ENCODE measurements at regions not wholly inside any gene's neighbourhood (a gene's known extent, or its start where the extent isn't known, plus 50 kb on each side); places are given as distances from the start of the nearest gene placed in this dataset.
"Not testable (repeated sequence)": the region's sequence is repeated elsewhere in the genome, so short reads cannot be mapped to it uniquely, and the experiment has no call there.

DNA sequence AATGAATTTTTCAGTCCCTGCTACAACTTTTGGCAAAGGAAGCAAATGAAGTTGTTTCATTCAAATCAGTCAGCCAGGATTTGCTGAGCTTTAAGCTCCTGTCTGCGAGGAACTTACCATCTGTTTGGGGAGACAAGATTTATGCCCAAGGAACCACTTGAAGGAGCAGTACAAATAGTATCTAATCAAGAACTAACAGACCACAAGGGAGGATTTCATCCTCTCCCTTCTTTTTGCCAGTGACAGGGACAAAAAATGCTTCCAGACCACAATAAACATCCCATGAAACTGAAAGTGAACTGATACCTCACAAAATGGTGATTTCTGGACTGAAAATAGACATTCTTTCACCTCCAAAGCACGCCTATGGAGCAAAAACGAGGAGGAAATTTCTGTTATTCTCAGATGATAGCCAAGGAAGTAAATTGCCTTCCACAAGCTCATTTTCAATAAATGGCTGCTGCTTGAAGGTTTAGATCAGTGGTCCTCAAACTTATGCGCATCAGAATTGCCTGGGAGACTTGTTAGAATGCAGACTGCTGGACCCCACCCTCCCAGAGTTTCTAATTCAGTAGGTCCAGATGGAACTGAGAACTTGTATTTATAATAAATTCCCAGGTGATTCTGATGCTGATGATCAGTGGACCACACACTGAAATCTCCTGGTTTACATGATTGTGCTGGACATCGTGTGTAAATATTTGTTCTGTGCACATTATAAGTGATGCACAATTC is 202.4 kb upstream of the GADL1 start:
- H2AFZ ChIP-seq (ENCODE audit: low read length), result no peak overlapping the region
- H3K4me2 ChIP-seq (ENCODE audit: low read depth, low read length, poor library complexity, severe bottlenecking), result no peak overlapping the region
- DNase-seq, result no peak
- no peak overlapping the region for H3K4me3 ChIP-seq (ENCODE audit: low read length)
- no peak overlapping the region for H3K9ac ChIP-seq (ENCODE audit: low read length)
- H3K27ac ChIP-seq (ENCODE audit: low read length), result no peak overlapping the region
- H4K20me1 ChIP-seq (ENCODE audit: insufficient read depth, low read depth, low read length), result no peaks in the 10 kb centered on the region
- no peaks in the 10 kb centered on the region for H3K79me2 ChIP-seq (ENCODE audit: low read length)
- no peaks in the 10 kb centered on the region for H3K9me2 ChIP-seq (replicated peaks; ENCODE audit: insufficient read depth, low read length)
- no peaks in the 10 kb centered on the region for H3K36me3 ChIP-seq (ENCODE audit: insufficient read depth, low read length)
- H3K4me1 ChIP-seq (ENCODE audit: low read length), result no peaks in the 10 kb centered on the region
- no peaks in the 10 kb centered on the region for H3K9me3 ChIP-seq (ENCODE audit: low read length)
- H3K27me3 ChIP-seq (ENCODE audit: low read length), result no peaks in the 10 kb centered on the region

DNA sequence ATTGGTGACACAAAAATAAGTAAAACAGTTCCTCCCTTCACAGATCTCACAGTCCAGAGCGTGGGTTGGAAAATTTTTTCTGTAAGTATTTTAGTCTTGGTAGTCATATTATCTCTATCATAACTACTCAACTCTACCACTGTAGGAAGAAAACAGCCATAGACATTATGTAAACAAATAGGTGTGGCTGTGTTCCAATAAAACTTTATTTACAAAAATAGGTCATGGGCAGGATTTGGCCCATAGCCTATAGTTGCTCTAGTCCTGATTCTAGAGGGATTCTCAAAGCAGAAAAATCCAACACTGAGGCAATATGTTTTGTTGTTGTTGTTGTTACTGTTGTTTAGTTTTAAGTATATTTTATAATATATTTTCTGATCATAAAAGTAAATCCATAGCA is 206.1 kb upstream of the GADL1 start:
- H3K36me3 ChIP-seq (ENCODE audit: insufficient read depth, low read length), result no peaks in the 10 kb centered on the region
- H3K4me2 ChIP-seq (ENCODE audit: low read depth, low read length, poor library complexity, severe bottlenecking), result no peak overlapping the region
- no peak overlapping the region for H3K27ac ChIP-seq (ENCODE audit: low read length)
- no peaks in the 10 kb centered on the region for H4K20me1 ChIP-seq (ENCODE audit: insufficient read depth, low read depth, low read length)
- no peaks in the 10 kb centered on the region for H3K9me2 ChIP-seq (replicated peaks; ENCODE audit: insufficient read depth, low read length)
- no peaks in the 10 kb centered on the region for H3K79me2 ChIP-seq (ENCODE audit: low read length)
- H3K9ac ChIP-seq (ENCODE audit: low read length), result no peak overlapping the region
- H3K4me3 ChIP-seq (ENCODE audit: low read length), result no peak overlapping the region
- no peaks in the 10 kb centered on the region for H3K4me1 ChIP-seq (ENCODE audit: low read length)
- no peaks in the 10 kb centered on the region for H3K27me3 ChIP-seq (ENCODE audit: low read length)
- no peaks in the 10 kb centered on the region for H3K9me3 ChIP-seq (ENCODE audit: low read length)
- no peak overlapping the region for H2AFZ ChIP-seq (ENCODE audit: low read length)
- no peak for DNase-seq

GRCh38 chr3:31101285-31101684 is 206.8 kb upstream of the GADL1 start:
- H3K27ac ChIP-seq (ENCODE audit: low read length); H2AFZ ChIP-seq (ENCODE audit: low read length); H3K4me1 ChIP-seq (ENCODE audit: low read length); H3K4me2 ChIP-seq (ENCODE audit: low read depth, low read length, poor library complexity, severe bottlenecking); H3K9me2 ChIP-seq (replicated peaks; ENCODE audit: insufficient read depth, low read length); H3K79me2 ChIP-seq (ENCODE audit: low read length); H3K36me3 ChIP-seq (ENCODE audit: insufficient read depth, low read length); H3K9ac ChIP-seq (ENCODE audit: low read length); H4K20me1 ChIP-seq (ENCODE audit: insufficient read depth, low read depth, low read length); H3K9me3 ChIP-seq (ENCODE audit: low read length); H3K27me3 ChIP-seq (ENCODE audit: low read length); H3K4me3 ChIP-seq (ENCODE audit: low read length); DNase-seq: not testable (repeated sequence)

GRCh38 chr3:31102196-31102879 is 207.9 kb upstream of the GADL1 start:
- no peaks in the 10 kb centered on the region for H4K20me1 ChIP-seq (ENCODE audit: insufficient read depth, low read depth, low read length)
- DNase-seq, result no peak
- H3K4me2 ChIP-seq (ENCODE audit: low read depth, low read length, poor library complexity, severe bottlenecking), result no peak overlapping the region

DNA sequence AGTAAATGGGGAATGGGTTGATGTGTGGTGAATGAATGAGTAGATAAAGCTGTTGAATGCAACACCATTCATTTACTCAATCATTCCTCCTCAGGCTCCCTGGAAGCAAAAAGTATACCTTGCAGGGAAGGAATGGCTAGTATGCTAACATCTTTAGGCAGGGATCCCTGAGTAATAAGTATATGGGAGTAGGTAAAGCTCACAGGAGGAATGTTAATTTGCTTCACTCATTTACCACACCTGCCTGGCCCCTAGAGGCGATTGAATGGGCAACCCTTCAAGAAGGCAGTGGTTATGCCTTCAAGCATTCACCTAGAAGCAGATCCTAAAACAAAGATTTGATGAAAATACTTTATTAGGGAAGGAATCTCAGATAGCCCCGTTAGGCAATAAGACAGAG is 208.7 kb upstream of the GADL1 start:
- Histone ChIP-seq H3K27me3 (ENCODE audit: low read length) (no peaks in the 10 kb centered on the region), H3K9me2 (replicated peaks; ENCODE audit: insufficient read depth, low read length) (no peaks in the 10 kb centered on the region), H3K27ac (ENCODE audit: low read length) (no peak overlapping the region), H3K4me1 (ENCODE audit: low read length) (no peaks in the 10 kb centered on the region), H4K20me1 (ENCODE audit: insufficient read depth, low read depth, low read length) (no peaks in the 10 kb centered on the region), H3K9ac (ENCODE audit: low read length) (no peak overlapping the region), H3K79me2 (ENCODE audit: low read length) (no peaks in the 10 kb centered on the region), H3K4me3 (ENCODE audit: low read length) (no peak overlapping the region), H3K9me3 (ENCODE audit: low read length) (no peaks in the 10 kb centered on the region), H3K36me3 (ENCODE audit: insufficient read depth, low read length) (no peaks in the 10 kb centered on the region), H3K4me2 (ENCODE audit: low read depth, low read length, poor library complexity, severe bottlenecking) (no peak overlapping the region), H2AFZ (ENCODE audit: low read length) (no peak overlapping the region)
- no peak for DNase-seq

More at GRCh38 chr3:31102196-31102879, 207.9 kb upstream of the GADL1 start:
- no peak overlapping the region for H3K27ac ChIP-seq (ENCODE audit: low read length)
- H3K9ac ChIP-seq (ENCODE audit: low read length), result no peak overlapping the region
- no peaks in the 10 kb centered on the region for H3K4me1 ChIP-seq (ENCODE audit: low read length)
- H3K27me3 ChIP-seq (ENCODE audit: low read length), result no peaks in the 10 kb centered on the region
- no peaks in the 10 kb centered on the region for H3K36me3 ChIP-seq (ENCODE audit: insufficient read depth, low read length)
- no peaks in the 10 kb centered on the region for H3K79me2 ChIP-seq (ENCODE audit: low read length)
- H3K9me2 ChIP-seq (replicated peaks; ENCODE audit: insufficient read depth, low read length), result no peaks in the 10 kb centered on the region
- H3K4me3 ChIP-seq (ENCODE audit: low read length), result no peak overlapping the region
- H3K9me3 ChIP-seq (ENCODE audit: low read length), result no peaks in the 10 kb centered on the region
- no peak overlapping the region for H2AFZ ChIP-seq (ENCODE audit: low read length)

- Histone ChIP-seq H3K9me3 (ENCODE audit: low read length) (no peaks in the 10 kb centered on the region), H3K27ac (ENCODE audit: low read length) (no peak overlapping the region), H3K9ac (ENCODE audit: low read length) (no peak overlapping the region), H3K4me2 (ENCODE audit: low read depth, low read length, poor library complexity, severe bottlenecking) (no peak overlapping the region), H3K9me2 (replicated peaks; ENCODE audit: insufficient read depth, low read length) (no peaks in the 10 kb centered on the region), H4K20me1 (ENCODE audit: insufficient read depth, low read depth, low read length) (no peaks in the 10 kb centered on the region), H3K79me2 (ENCODE audit: low read length) (no peaks in the 10 kb centered on the region), H3K4me3 (ENCODE audit: low read length) (no peak overlapping the region), H3K27me3 (ENCODE audit: low read length) (no peaks in the 10 kb centered on the region), H3K36me3 (ENCODE audit: insufficient read depth, low read length) (no peaks in the 10 kb centered on the region), H3K4me1 (ENCODE audit: low read length) (no peaks in the 10 kb centered on the region), H2AFZ (ENCODE audit: low read length) (no peak overlapping the region)
- no peak for DNase-seq
Measured at GRCh38 chr3:31103623-31104180, 209.2 kb upstream of the GADL1 start.

- Histone ChIP-seq H3K79me2 (ENCODE audit: low read length) (no peaks in the 10 kb centered on the region), H2AFZ (ENCODE audit: low read length) (no peak overlapping the region), H3K4me1 (ENCODE audit: low read length) (no peaks in the 10 kb centered on the region), H3K4me2 (ENCODE audit: low read depth, low read length, poor library complexity, severe bottlenecking) (no peak overlapping the region), H3K9me2 (replicated peaks; ENCODE audit: insufficient read depth, low read length) (no peaks in the 10 kb centered on the region), H3K9ac (ENCODE audit: low read length) (no peak overlapping the region), H3K9me3 (ENCODE audit: low read length) (no peaks in the 10 kb centered on the region), H4K20me1 (ENCODE audit: insufficient read depth, low read depth, low read length) (no peaks in the 10 kb centered on the region), H3K27ac (ENCODE audit: low read length) (no peak overlapping the region), H3K36me3 (ENCODE audit: insufficient read depth, low read length) (no peaks in the 10 kb centered on the region), H3K27me3 (ENCODE audit: low read length) (no peaks in the 10 kb centered on the region), H3K4me3 (ENCODE audit: low read length) (no peak overlapping the region)
- no peak for DNase-seq
Measured at GRCh38 chr3:31105011-31105410, 210.6 kb upstream of the GADL1 start.

DNA sequence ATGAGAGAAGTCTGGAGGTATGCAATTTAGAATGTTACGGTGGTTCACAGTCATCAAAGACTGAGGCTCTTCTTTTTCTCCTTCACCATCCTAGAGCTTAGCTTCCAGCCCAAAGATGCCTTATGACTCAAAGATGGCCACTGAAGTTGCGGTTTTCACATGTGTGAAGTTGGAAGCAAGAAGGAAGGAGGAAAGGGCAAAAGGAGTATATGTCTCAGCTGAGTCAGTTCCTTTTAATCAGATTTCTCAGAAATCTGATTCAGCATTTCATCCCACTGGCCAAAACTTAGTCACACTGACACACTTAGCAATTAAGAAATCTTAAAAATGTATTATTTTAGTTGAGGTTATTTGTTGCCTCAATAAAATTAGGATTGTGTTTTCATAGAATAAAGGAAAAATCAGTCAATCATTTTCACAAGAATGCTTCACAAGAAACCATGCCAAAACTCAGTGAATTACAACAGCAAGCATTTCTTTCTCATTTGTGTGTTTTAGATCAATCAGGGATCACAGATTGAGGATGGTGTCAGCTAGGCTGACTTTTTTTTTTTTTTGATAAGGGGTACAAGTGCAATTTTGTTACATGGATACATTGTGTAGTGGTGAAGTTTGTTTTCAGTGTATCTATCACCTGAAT is 211.1 kb upstream of the GADL1 start:
- no peaks in the 10 kb centered on the region for H3K9me2 ChIP-seq (replicated peaks; ENCODE audit: insufficient read depth, low read length)
- no peaks in the 10 kb centered on the region for H3K36me3 ChIP-seq (ENCODE audit: insufficient read depth, low read length)
- no peaks in the 10 kb centered on the region for H3K79me2 ChIP-seq (ENCODE audit: low read length)
- H4K20me1 ChIP-seq (ENCODE audit: insufficient read depth, low read depth, low read length), result no peaks in the 10 kb centered on the region
- H3K27ac ChIP-seq (ENCODE audit: low read length), result no peak overlapping the region
- H2AFZ ChIP-seq (ENCODE audit: low read length), result no peak overlapping the region
- no peaks in the 10 kb centered on the region for H3K27me3 ChIP-seq (ENCODE audit: low read length)
- no peaks in the 10 kb centered on the region for H3K9me3 ChIP-seq (ENCODE audit: low read length)
- H3K4me1 ChIP-seq (ENCODE audit: low read length), result no peaks in the 10 kb centered on the region
- DNase-seq, result no peak
- no peak overlapping the region for H3K4me3 ChIP-seq (ENCODE audit: low read length)
- no peak overlapping the region for H3K9ac ChIP-seq (ENCODE audit: low read length)
- H3K4me2 ChIP-seq (ENCODE audit: low read depth, low read length, poor library complexity, severe bottlenecking), result no peak overlapping the region
